AG10803 (cell line): ENCODE measurements at regions not wholly inside any gene's neighbourhood (a gene's known extent, or its start where the extent isn't known, plus 50 kb on each side); places are given as distances from the start of the nearest gene placed in this dataset.
A peak's percentile ranks its signal among the peaks of the same experiment; 100 is the strongest.

Experiments
- DNase-seq: peaks from one replicate; pipeline ENCODE4 v3.0.0; 2010; ENCODE audit warnings: low read depth
- H3K4me3 ChIP-seq: 2 replicates; pipeline ENCODE4 v1.5.1; 2011; ENCODE audit warnings: mild to moderate bottlenecking, low read length, control low read depth
- TF ChIP-seq, protein P1 (sequence below): conservative IDR thresholded peaks from 2 replicates; pipeline ENCODE4 v1.5.1; 2011; ENCODE audit warnings: mild to moderate bottlenecking, low read length, control low read depth, inconsistent platforms

- TF ChIP-seq, protein P1, sequence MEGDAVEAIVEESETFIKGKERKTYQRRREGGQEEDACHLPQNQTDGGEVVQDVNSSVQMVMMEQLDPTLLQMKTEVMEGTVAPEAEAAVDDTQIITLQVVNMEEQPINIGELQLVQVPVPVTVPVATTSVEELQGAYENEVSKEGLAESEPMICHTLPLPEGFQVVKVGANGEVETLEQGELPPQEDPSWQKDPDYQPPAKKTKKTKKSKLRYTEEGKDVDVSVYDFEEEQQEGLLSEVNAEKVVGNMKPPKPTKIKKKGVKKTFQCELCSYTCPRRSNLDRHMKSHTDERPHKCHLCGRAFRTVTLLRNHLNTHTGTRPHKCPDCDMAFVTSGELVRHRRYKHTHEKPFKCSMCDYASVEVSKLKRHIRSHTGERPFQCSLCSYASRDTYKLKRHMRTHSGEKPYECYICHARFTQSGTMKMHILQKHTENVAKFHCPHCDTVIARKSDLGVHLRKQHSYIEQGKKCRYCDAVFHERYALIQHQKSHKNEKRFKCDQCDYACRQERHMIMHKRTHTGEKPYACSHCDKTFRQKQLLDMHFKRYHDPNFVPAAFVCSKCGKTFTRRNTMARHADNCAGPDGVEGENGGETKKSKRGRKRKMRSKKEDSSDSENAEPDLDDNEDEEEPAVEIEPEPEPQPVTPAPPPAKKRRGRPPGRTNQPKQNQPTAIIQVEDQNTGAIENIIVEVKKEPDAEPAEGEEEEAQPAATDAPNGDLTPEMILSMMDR: no peak
- DNase-seq: no peak
These were observed 296.5 kb downstream of the ZNF536 start for GRCh38 chr19:30668521-30669155.

DNA sequence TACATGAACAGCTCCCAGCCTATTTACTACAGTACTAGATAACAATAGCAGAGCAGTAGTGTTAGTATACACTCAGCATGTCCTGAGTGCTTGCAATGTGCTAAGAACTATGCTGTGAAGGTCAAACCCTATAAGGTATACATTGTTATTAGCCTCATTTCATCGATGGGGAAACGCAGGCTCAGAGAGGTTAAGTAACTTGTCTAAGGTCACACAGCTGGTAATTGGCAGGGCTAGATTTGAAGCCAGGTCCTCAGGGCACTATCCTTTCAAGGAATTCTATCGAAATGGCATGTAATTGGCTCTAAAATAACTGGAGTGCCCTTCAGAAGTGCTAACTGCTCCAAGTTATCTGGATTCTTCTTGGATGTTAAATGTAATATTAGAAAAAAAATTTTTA lies 295.6 kb downstream of the ZNF536 start:
- DNase-seq: no peak
- TF ChIP-seq, protein P1: no peak
- no peak overlapping the region for H3K4me3 ChIP-seq

More at GRCh38 chr19:30668521-30669155, 296.5 kb downstream of the ZNF536 start:
- no peak overlapping the region for H3K4me3 ChIP-seq

GRCh38 chr19:30667227-30667626 lies 295.0 kb downstream of the ZNF536 start:
- no peak overlapping the region for H3K4me3 ChIP-seq
- DNase-seq: no peak
- TF ChIP-seq, protein P1: no peak

DNA sequence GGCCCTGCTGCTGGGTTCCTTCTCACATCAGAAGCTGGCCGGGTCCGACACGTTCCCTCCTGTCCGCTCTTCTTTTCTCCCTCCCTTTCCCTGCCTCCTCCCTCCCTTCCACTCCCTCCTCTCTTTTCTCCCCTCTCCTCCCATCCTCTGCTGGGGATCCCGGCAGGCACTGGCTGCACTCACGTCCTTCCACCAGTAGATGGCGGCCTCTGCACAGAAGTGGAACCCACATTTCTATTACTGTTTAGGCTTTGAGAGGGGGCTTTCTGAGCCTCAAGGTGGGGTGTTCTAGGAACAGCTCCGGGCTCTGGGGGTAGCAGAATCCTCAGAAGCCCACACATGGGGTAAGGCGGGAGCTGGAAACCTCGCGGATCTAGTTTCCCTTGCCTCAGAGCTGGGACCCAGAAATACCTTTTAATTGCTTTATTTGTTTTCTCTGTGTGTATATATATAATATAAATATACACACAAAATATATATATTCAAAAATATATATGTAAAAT lies 294.2 kb downstream of the ZNF536 start:
- DNase-seq: peak; percentile 15
- H3K4me3 ChIP-seq: no peak overlapping the region
- TF ChIP-seq, protein P1: peak; percentile 95

GRCh38 chr19:30665449-30665848 lies 293.3 kb downstream of the ZNF536 start:
- TF ChIP-seq, protein P1: no peak
- no peak overlapping the region for H3K4me3 ChIP-seq
- DNase-seq: no peak

- DNase-seq: no peak
- TF ChIP-seq, protein P1: no peak
- no peak overlapping the region for H3K4me3 ChIP-seq
These were observed 291.5 kb downstream of the ZNF536 start for GRCh38 chr19:30663611-30664174.
